ENCODE measurements at regions not wholly inside any gene's neighbourhood (a gene's known extent, or its start where the extent isn't known, plus 50 kb on each side); places are given as distances from the start of the nearest gene placed in this dataset.

- TF ChIP-seq EZH2 (IDR thresholded peaks at IDR 0.05), result no peak
- TF ChIP-seq POLR2AphosphoS5 (IDR thresholded peaks at IDR 0.05; ENCODE audit: borderline replicate concordance, low read depth, low read length), result no peak
These were observed 120.6 kb upstream of the CDH5 start for GRCh38 chr16:66245868-66246267.
